IMR-90 (cell line): ENCODE measurements at regions not wholly inside any gene's neighbourhood (a gene's known extent, or its start where the extent isn't known, plus 50 kb on each side); places are given as distances from the start of the nearest gene placed in this dataset.

Experiments
- ATAC-seq: fragments of 200-7000 bp; cut with Tn5 transposase; 2 replicates; pipeline ENCODE4 v1.9.1; 2020; ENCODE audit warnings: low read depth, mild to moderate bottlenecking, moderate library complexity
- BruUV-seq: library from RNA; stranded (reverse); fragments of 400-500 nt; replicated peaks from 2 replicates; lab custom pipeline; 2021; lab: Mats Ljungman, UMichigan
- CTCF ChIA-PET: fragments of 300-600 bp; formaldehyde crosslinking; extraction: SDS; loops from one replicate; lab custom pipeline; 2021; ENCODE audit warnings: antibody characterized with exemption; lab: Yijun Ruan, JAX
- POLR2A ChIA-PET: fragments of 300-600 bp; sonication (Branson Sonifier 250); formaldehyde crosslinking; loops from one replicate; lab custom pipeline; 2022; ENCODE audit warnings: antibody characterized with exemption; ENCODE audit not compliant: unreplicated experiment; lab: Charles Lee
- DNase-seq: peaks from one replicate; pipeline ENCODE4 v3.0.0; 2013
- H2AFZ ChIP-seq: replicated peaks from 2 replicates; pipeline ENCODE3; 2013; ENCODE audit warnings: low read length, mild to moderate bottlenecking; ENCODE audit not compliant: poor library complexity
- H2AK5ac ChIP-seq: 2 replicates; pipeline ENCODE4 v1.6.1; 2013; ENCODE audit warnings: low read depth, low read length, inconsistent platforms
- H2AK9ac ChIP-seq: replicated peaks from 2 replicates; pipeline ENCODE3; 2013; ENCODE audit warnings: mild to moderate bottlenecking, low read depth, low read length, moderate library complexity; ENCODE audit not compliant: poor library complexity
- H2BK120ac ChIP-seq: 2 replicates; pipeline ENCODE4 v1.6.1; 2013; ENCODE audit warnings: low read depth, low read length, inconsistent platforms
- H2BK15ac ChIP-seq: 3 replicates; pipeline ENCODE4 v1.6.1; 2013; ENCODE audit warnings: low read depth, low read length, inconsistent platforms
- H2BK20ac ChIP-seq: 2 replicates; pipeline ENCODE4 v1.6.1; 2013; ENCODE audit warnings: low read depth, mild to moderate bottlenecking, inconsistent platforms, low read length, moderate library complexity
- H2BK5ac ChIP-seq: 2 replicates; pipeline ENCODE4 v1.6.1; 2013; ENCODE audit warnings: mild to moderate bottlenecking, low read depth, low read length, inconsistent platforms; ENCODE audit not compliant: poor library complexity, severe bottlenecking
- H3K14ac ChIP-seq: replicated peaks from 2 replicates; pipeline ENCODE4 v1.6.1; 2013; ENCODE audit warnings: low read depth, low read length, inconsistent platforms
- H3K18ac ChIP-seq: 2 replicates; pipeline ENCODE4 v1.6.1; 2013; ENCODE audit warnings: low read depth, low read length, control low read depth
- H3K23ac ChIP-seq: 2 replicates; pipeline ENCODE4 v1.6.1; 2013; ENCODE audit warnings: low read depth, low read length, inconsistent platforms
- H3K27ac ChIP-seq: 2 replicates; pipeline ENCODE4 v1.5.1; 2013; ENCODE audit warnings: mild to moderate bottlenecking, control low read depth, low read length; ENCODE audit not compliant: insufficient read depth
- H3K27me3 ChIP-seq: 2 replicates; pipeline ENCODE4 v1.6.1; 2013; ENCODE audit warnings: low read length; ENCODE audit not compliant: control insufficient read depth, insufficient read depth
- H3K36me3 ChIP-seq: 2 replicates; pipeline ENCODE4 v1.6.1; 2013; ENCODE audit warnings: low read length, mixed read lengths; ENCODE audit not compliant: control insufficient read depth, insufficient read depth
- H3K4ac ChIP-seq: 2 replicates; pipeline ENCODE4 v1.6.1; 2013; ENCODE audit warnings: low read depth, low read length, inconsistent platforms
- H3K4me1 ChIP-seq: 2 replicates; pipeline ENCODE4 v1.6.1; 2013; ENCODE audit warnings: low read length, mixed read lengths; ENCODE audit not compliant: control insufficient read depth, insufficient read depth
- H3K4me2 ChIP-seq: 2 replicates; pipeline ENCODE4 v1.6.1; 2013; ENCODE audit warnings: low read depth, mild to moderate bottlenecking, control low read depth, low read length, moderate library complexity
- H3K4me3 ChIP-seq: 2 replicates; pipeline ENCODE4 v1.5.1; 2013; ENCODE audit warnings: low read depth, mild to moderate bottlenecking, control low read depth, low read length, moderate library complexity; ENCODE audit not compliant: insufficient read depth
- H3K56ac ChIP-seq: 2 replicates; pipeline ENCODE4 v1.6.1; 2013; ENCODE audit warnings: low read length, inconsistent platforms; ENCODE audit not compliant: insufficient read depth; ENCODE audit errors: extremely low read depth
- H3K79me1 ChIP-seq, 2 experiments: 2 replicates each; pipeline ENCODE4 v1.6.1; 2013; ENCODE audit warnings: low read length in 2 of 2, inconsistent platforms in 1 of 2, low read depth in 1 of 2
- H3K9ac ChIP-seq: 2 replicates; pipeline ENCODE4 v1.6.1; 2013; ENCODE audit warnings: low read depth, low read length, control low read depth
- H3K9me1 ChIP-seq: 2 replicates; pipeline ENCODE4 v1.6.1; 2013; ENCODE audit warnings: low read length, inconsistent platforms; ENCODE audit not compliant: insufficient read depth
- H3K9me3 ChIP-seq: 2 replicates; pipeline ENCODE4 v1.6.1; 2013; ENCODE audit warnings: low read length; ENCODE audit not compliant: control insufficient read depth, insufficient read depth
- H4K20me1 ChIP-seq: 2 replicates; pipeline ENCODE4 v1.6.1; 2013; ENCODE audit warnings: low read length, inconsistent platforms; ENCODE audit not compliant: insufficient read depth
- H4K5ac ChIP-seq: 2 replicates; pipeline ENCODE4 v1.6.1; 2013; ENCODE audit warnings: mild to moderate bottlenecking, low read depth, low read length, control low read depth
- H4K8ac ChIP-seq, 2 experiments: 2 replicates each; pipeline ENCODE4 v1.6.1; 2013; ENCODE audit warnings: low read depth in 2 of 2, low read length in 2 of 2, control low read depth in 1 of 2, inconsistent platforms in 1 of 2
- H4K91ac ChIP-seq: 2 replicates; pipeline ENCODE4 v1.6.1; 2013; ENCODE audit warnings: low read depth, low read length, inconsistent platforms; ENCODE audit not compliant: insufficient read depth
- BHLHE40 ChIP-seq: fragments of 150-350 bp; IDR thresholded peaks from 2 replicates; pipeline ENCODE4 v1.6.1; 2016; ENCODE audit warnings: mild to moderate bottlenecking, low read depth, low read length
- CEBPB ChIP-seq: IDR thresholded peaks from 2 replicates; pipeline ENCODE4 v1.6.1; 2012; ENCODE audit warnings: low read depth, low read length, improper control_type of control experiment
- CHD1 ChIP-seq: IDR thresholded peaks from 2 replicates; pipeline ENCODE4 v1.6.1; 2012; ENCODE audit warnings: low read depth, low read length, improper control_type of control experiment
- ELK1 ChIP-seq: fragments of 150-350 bp; IDR thresholded peaks from 2 replicates; pipeline ENCODE4 v1.6.1; 2016; ENCODE audit warnings: low read depth, mild to moderate bottlenecking, low read length, moderate library complexity, borderline replicate concordance
- FOS ChIP-seq: fragments of 150-350 bp; IDR thresholded peaks from 2 replicates; pipeline ENCODE4 v1.6.1; 2016; ENCODE audit warnings: low read depth, low read length
- MAFK ChIP-seq: IDR thresholded peaks from 2 replicates; pipeline ENCODE4 v1.6.1; 2012; ENCODE audit warnings: low read depth, low read length, improper control_type of control experiment
- MAZ ChIP-seq: IDR thresholded peaks from 2 replicates; pipeline ENCODE4 v1.6.1; 2012; ENCODE audit warnings: low read depth, mild to moderate bottlenecking, low read length, improper control_type of control experiment, moderate library complexity, borderline replicate concordance
- MXI1 ChIP-seq: IDR thresholded peaks from 2 replicates; pipeline ENCODE4 v1.6.1; 2012; ENCODE audit warnings: low read depth, mild to moderate bottlenecking, low read length, moderate library complexity, borderline replicate concordance
- NFE2L2 ChIP-seq: fragments of 150-350 bp; IDR thresholded peaks from 2 replicates; pipeline ENCODE4 v1.6.1; 2016; ENCODE audit warnings: low read depth, mild to moderate bottlenecking, low read length
- POLR2A ChIP-seq: IDR thresholded peaks from 2 replicates; pipeline ENCODE4 v1.6.1; 2012; ENCODE audit warnings: mild to moderate bottlenecking, low read depth, low read length
- RAD21 ChIP-seq: IDR thresholded peaks from 2 replicates; pipeline ENCODE4 v1.6.1; 2012; ENCODE audit warnings: low read length, improper control_type of control experiment
- RCOR1 ChIP-seq: IDR thresholded peaks from 2 replicates; pipeline ENCODE4 v1.6.1; 2012; ENCODE audit warnings: mild to moderate bottlenecking, low read length, improper control_type of control experiment; ENCODE audit not compliant: insufficient replicate concordance
- RFX5 ChIP-seq: IDR thresholded peaks from 2 replicates; pipeline ENCODE4 v1.8.0; 2012; ENCODE audit warnings: low read depth, mild to moderate bottlenecking, low read length, moderate library complexity
- SMC3 ChIP-seq: fragments of 150-350 bp; IDR thresholded peaks from 2 replicates; pipeline ENCODE4 v1.6.1; 2016; ENCODE audit warnings: low read depth, mild to moderate bottlenecking, antibody characterized with exemption, low read length, moderate library complexity
- USF2 ChIP-seq: fragments of 150-350 bp; IDR thresholded peaks from 2 replicates; pipeline ENCODE4 v1.6.1; 2017; ENCODE audit warnings: mild to moderate bottlenecking, antibody characterized with exemption, low read length, low read depth
- WGBS, 2 experiments: methylation state at CpG; one replicate each; pipeline versions ENCODE4 v1.1.5 to v1.1.7; 2013; ENCODE audit warnings: missing lambda C conversion rate in 2 of 2; ENCODE audit not compliant: insufficient read length in 1 of 2; ENCODE audit errors: extremely low coverage in 2 of 2; 5-methylcytosine and 5-hydroxymethylcytosine counted together
- dilution Hi-C: fragments of 300-500 bp; cut with HindIII; formaldehyde crosslinking; loops from one replicate; pipeline ENCODE4 v1.14.3; 2018; ENCODE audit warnings: low sequenced_read_pairs; ENCODE audit not compliant: unreplicated experiment
- in situ Hi-C: fragments of 300-500 bp; cut with MboI; formaldehyde crosslinking; loops from 3 replicates; pipeline ENCODE4 v1.14.3; 2019; ENCODE audit warnings: low sequenced_read_pairs, inconsistent platforms, mixed read lengths
- intact Hi-C: fragments of 100-400 bp; cut with micrococcal nuclease; formaldehyde crosslinking; loops from 2 replicates; pipeline ENCODE4 v1.10.0; 2022
- TF ChIP-seq, protein P1 (sequence below): conservative IDR thresholded peaks from 2 replicates; pipeline ENCODE4 v1.5.1; 2012; ENCODE audit warnings: mild to moderate bottlenecking, low read depth, low read length, improper control_type of control experiment

DNA sequence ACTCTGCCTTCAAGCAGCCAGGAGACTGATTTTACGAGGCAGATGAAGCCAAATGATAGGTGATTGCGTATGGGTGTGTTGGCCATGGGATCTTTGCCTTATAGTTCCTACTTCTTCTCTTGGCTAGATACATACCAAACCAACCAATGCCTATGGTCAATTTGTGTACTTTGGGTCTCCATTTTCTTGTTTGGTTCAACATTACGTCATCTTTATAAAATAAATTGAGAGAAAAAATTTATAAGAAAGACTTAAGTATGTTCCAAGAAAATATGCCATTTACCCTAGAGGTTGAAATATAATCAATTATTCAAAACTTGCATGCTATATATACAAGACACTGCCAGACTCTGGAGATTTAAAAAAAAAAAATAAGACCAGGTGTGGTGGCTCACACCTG is 150.9 kb downstream of the SP3 start:
- Histone ChIP-seq H3K4me2 (no peak overlapping the region), H2AFZ (no peak overlapping the region), H2BK15ac (no peak overlapping the region), H3K27ac (no peak overlapping the region), H2AK5ac (no peak overlapping the region), H2AK9ac (no peak overlapping the region), H3K4me1 (no peaks in the 10 kb centered on the region), H3K9me3 (no peaks in the 10 kb centered on the region), H3K4ac (no peak overlapping the region), H4K8ac (no peak overlapping the region), H3K9ac (no peak overlapping the region), H3K27me3 (peaks cover 30% of the 10 kb centered on the region), H4K20me1 (no peaks in the 10 kb centered on the region), H3K9me1 (no peaks in the 10 kb centered on the region), H3K79me1 (no peaks in the 10 kb centered on the region), H3K18ac (no peak overlapping the region), H4K91ac (no peak overlapping the region), H2BK5ac (no peak overlapping the region), H3K14ac (no peak overlapping the region), H4K5ac (no peak overlapping the region), H3K23ac (no peak overlapping the region), H3K4me3 (no peak overlapping the region), H3K56ac (no peak overlapping the region), H2BK20ac (no peak overlapping the region), H2BK120ac (no peak overlapping the region), H3K36me3 (no peaks in the 10 kb centered on the region)
- BruUV-seq = no TSS peak
- intact Hi-C loops (no loop called here), dilution Hi-C loops (no loop called here), in situ Hi-C loops (no loop called here)
- WGBS, 2 experiments = no CpG with 5 or more reads among the region's 3 CpGs
- TF ChIP-seq CHD1 (no peak), ELK1 (no peak), CEBPB (no peak), MAZ (no peak), RAD21 (no peak), SMC3 (no peak), RCOR1 (no peak), MXI1 (no peak), MAFK (no peak), USF2 (no peak), POLR2A (no peak), RFX5 (no peak), BHLHE40 (no peak), NFE2L2 (no peak), FOS (no peak)
- TF ChIP-seq, protein P1, sequence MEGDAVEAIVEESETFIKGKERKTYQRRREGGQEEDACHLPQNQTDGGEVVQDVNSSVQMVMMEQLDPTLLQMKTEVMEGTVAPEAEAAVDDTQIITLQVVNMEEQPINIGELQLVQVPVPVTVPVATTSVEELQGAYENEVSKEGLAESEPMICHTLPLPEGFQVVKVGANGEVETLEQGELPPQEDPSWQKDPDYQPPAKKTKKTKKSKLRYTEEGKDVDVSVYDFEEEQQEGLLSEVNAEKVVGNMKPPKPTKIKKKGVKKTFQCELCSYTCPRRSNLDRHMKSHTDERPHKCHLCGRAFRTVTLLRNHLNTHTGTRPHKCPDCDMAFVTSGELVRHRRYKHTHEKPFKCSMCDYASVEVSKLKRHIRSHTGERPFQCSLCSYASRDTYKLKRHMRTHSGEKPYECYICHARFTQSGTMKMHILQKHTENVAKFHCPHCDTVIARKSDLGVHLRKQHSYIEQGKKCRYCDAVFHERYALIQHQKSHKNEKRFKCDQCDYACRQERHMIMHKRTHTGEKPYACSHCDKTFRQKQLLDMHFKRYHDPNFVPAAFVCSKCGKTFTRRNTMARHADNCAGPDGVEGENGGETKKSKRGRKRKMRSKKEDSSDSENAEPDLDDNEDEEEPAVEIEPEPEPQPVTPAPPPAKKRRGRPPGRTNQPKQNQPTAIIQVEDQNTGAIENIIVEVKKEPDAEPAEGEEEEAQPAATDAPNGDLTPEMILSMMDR = no peak
- POLR2A ChIA-PET = no interaction called here
- DNase-seq = no peak
- ATAC-seq = no peak
- CTCF ChIA-PET = interaction anchor here (1.4 kb wide), 1 partner anchor 8 kb away, joined by 3 read pairs; no protein-coding TSS in a partner anchor
